HG03039 (cell line): ENCODE measurements at regions not wholly inside any gene's neighbourhood (a gene's known extent, or its start where the extent isn't known, plus 50 kb on each side); places are given as distances from the start of the nearest gene placed in this dataset.
"Not testable (repeated sequence)": the region's sequence is repeated elsewhere in the genome, so short reads cannot be mapped to it uniquely, and the experiment has no call there.

Experiments
- ATAC-seq: cut with Tn5 transposase; IDR thresholded peaks from one replicate; pipeline ENCODE4 v1.9.1; 2021; ENCODE audit warnings: mild to moderate bottlenecking, moderate library complexity; ENCODE audit not compliant: unreplicated experiment

GRCh38 chr2:91568391-91569338 lies 2877.2 kb downstream of the RPIA start:
- not testable (repeated sequence) for ATAC-seq

DNA sequence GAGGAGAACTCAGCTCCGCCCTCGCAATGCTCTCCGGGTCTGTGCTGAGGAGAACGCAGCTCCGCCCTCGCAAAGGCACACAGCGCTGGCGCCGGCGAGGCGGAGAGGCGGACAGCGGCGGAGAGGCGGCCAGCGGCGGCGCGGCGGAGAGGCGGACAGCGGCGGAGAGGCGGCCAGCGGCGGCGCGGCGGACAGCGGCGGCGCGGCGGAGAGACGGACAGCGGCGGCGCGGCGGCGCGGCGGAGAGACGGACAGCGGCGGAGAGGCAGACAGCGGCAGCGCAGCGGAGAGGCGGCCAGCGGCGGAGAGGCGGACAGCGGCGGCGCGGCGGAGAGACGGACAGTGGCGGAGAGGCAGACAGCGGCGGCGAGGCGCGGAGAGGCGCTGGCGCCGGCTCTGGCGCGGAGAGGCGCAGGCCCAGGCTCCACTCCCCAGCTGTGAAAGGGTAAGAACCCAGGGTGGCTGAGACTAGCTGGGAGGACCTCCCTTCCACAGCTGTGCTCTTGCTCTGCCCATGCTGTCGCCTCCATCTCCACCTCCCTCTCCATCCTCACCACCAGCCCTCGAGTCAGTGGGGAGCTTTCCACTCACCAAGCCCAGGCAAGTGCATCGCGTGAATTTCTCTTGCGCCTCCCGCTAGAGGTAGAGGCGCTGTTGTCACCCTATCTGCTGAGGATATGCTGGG lies 2879.9 kb downstream of the RPIA start:
- not testable (repeated sequence) for ATAC-seq

- ATAC-seq: not testable (repeated sequence)
Measured at GRCh38 chr2:91573018-91573417, 2881.5 kb downstream of the RPIA start.

DNA sequence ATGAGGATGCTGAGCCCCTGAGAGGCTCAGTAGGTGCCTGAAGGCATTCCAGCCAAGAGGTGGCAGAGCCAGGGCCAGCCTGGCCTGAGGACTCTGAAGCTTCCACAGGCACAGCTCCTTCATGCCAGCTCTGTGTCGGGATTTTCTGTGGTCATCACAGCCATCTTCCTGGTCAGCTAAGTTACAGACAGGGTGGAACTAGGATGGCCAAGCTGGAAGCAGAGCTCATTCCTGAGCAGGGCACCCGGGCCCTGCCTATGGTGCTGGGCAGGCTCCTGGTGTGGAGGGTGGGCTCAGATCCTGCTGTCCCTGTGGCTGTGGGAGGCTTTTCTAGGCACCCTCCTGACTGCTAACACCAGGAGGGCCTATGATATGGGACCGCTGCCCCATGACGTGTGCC lies 2882.3 kb downstream of the RPIA start:
- ATAC-seq: not testable (repeated sequence)

- not testable (repeated sequence) for ATAC-seq
Measured at GRCh38 chr2:91574255-91574654, 2882.8 kb downstream of the RPIA start.

DNA sequence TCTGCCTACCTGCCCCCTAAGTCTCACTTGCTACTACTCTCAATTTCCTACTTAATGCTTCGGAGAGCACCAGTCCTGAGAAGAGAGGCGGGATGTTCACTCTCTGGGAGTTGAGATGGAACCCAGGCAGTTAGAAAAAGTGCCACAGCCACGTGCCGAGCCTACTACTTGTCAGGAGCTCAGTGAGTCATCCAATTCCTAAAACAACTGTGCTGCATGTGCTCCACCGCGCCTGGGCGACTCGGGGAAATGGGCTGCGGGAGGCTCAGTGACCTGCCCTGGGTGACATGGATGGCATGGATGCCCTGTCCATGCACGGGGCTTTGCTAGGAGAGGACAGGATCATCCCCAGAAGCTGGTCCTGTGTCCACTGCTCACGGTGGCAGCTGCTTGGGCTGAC lies 2884.2 kb downstream of the RPIA start:
- not testable (repeated sequence) for ATAC-seq

- ATAC-seq: not testable (repeated sequence)
Measured at GRCh38 chr2:91577406-91577805, 2885.9 kb downstream of the RPIA start.

- not testable (repeated sequence) for ATAC-seq
Measured at GRCh38 chr2:91578678-91579077, 2887.2 kb downstream of the RPIA start.

GRCh38 chr2:91579555-91579954 lies 2888.1 kb downstream of the RPIA start:
- ATAC-seq: not testable (repeated sequence)

DNA sequence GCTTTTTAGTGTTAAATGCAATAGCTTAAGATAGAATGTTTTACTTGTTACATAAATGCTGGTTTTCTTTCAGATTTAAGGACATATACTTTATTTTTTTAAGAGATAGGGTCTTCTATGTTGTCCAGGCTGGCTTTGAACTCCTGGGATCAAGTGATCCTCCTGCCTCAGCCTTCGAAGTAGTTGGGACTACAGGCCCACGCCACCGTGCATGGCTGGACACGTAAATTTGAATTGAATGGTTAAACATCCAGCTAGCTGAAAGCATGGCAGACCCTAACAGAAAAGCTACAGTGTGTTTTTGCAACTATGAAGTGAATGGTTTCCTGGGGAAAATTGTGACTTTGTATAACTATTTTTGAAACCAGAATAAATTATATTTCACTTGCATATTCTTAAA lies 2888.6 kb downstream of the RPIA start:
- not testable (repeated sequence) for ATAC-seq

- ATAC-seq: not testable (repeated sequence)
Measured at GRCh38 chr2:91587098-91587497, 2895.6 kb downstream of the RPIA start.

GRCh38 chr2:91587908-91588535 lies 2896.5 kb downstream of the RPIA start:
- ATAC-seq: not testable (repeated sequence)

DNA sequence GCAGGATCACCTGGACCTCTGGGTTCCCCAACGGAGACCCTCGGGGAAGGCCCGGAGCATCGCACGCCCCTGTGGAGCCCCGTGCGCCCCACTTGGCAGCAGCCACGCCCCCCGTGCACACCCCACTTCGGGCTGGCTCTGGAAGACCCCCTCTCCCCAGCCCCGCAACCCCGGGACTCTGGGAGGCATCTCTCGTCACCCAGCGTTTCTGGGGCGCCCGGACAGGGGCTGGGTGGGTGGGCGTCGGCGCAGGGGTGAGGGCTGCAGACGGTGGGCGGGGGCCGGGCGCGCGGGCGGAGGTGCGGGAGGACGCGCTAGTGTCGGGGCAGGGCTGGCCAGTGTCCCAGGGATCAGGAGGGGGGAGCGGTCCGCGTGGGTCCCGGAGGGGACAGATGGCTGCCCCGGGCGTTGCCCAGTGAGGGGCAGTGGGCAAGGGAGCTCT lies 2897.3 kb downstream of the RPIA start:
- ATAC-seq: not testable (repeated sequence)

- not testable (repeated sequence) for ATAC-seq
Measured at GRCh38 chr2:91589454-91590328, 2898.2 kb downstream of the RPIA start.

DNA sequence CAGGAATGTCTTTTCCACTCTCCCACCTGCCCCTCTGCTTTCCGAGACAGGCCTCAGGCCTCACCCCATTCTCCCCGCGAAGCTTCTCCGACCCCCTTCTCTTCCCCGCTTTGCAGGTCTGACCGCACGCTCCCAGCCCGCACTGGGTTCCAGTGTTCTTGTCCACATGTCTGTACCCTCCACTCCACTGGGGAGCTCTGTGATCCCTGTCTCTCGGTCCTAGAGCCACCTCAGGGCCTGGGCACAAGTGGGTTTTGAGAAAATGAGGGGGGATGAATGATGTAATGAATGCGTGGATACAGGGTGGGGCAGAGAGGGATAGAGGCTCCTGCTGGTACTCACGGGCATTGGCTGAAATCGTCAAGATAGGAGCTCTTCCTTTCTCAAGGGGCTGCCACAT lies 2898.9 kb downstream of the RPIA start:
- not testable (repeated sequence) for ATAC-seq

GRCh38 chr2:91591066-91591465 lies 2899.6 kb downstream of the RPIA start:
- not testable (repeated sequence) for ATAC-seq

DNA sequence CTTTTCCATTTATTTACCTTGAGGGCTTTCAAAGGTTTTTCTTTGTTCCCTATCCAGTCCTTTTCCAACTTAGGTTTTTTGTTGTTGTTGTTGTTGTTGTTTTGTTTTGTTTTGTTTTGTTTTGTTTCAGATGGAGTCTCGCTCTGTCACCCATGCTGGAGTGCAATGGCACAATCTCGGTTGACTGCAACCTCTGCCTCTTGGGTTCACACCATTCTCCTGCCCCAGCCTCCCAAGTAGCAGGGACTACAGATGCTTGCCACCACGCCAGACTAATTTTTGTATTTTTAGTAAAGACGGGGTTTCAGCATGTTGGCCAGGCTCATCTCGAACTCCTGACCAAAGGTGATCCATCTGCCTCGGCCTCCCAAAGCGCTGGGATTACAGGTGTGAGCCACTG lies 2906.0 kb downstream of the RPIA start:
- ATAC-seq: not testable (repeated sequence)

DNA sequence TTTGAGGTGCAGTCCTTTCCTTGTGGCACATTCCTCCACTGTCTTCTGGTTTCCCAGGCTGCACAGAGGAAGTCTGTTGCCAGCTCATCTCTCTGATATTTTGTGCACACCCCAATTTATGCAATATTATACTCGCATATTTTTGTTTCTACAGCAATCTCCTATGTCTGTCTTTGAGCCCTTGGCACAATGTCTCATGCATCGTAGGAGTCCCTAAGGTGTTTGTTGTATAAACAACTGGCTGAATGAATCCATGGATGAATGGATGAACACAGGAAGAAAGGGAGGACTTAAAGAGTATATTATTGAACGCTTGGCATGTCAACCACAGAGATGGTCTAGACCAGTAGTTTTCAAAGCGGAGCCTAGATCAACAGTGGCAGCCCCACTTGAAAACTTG lies 2907.0 kb downstream of the RPIA start:
- not testable (repeated sequence) for ATAC-seq

DNA sequence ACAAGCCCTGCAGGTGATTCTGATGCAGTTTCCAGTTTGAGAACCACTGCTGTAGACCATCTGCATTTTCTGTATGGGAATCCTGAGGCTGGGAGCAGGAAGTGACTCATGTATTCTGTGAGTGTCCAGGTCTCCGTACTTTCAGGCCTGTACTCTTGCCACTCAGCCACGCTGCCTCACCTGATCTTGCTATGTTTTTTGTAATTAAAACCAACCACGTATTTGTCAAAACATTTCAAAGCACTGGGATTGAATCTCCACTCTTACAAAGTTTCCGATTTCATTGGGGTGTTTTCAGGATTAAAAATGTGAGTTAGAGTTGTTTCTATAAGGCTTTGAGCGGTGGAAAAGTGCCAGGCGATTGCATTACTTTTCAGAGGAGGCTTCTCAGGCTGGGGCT lies 2907.5 kb downstream of the RPIA start:
- not testable (repeated sequence) for ATAC-seq

DNA sequence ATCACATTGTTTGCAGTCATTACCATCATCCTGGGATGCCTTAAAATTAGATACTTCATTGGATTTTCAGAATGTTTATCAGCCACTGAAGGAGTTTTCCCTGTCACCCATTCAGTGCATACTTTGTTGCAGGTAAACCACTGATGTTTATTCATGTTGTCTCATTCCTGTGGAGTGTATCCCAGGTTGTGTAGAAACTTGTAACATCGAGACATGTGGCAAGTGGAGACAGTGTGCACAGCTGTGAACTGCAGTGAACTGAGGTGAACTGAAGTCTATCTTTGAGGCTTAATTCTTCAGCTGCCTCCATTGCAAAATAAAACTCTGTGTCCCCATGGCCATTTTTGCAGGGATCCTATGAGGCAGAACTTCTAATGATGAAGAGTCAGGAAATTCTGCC lies 2911.4 kb downstream of the RPIA start:
- not testable (repeated sequence) for ATAC-seq
